GM19043 (cell line): ENCODE measurements at regions not wholly inside any gene's neighbourhood (a gene's known extent, or its start where the extent isn't known, plus 50 kb on each side); places are given as distances from the start of the nearest gene placed in this dataset.

Experiments used
- ATAC-seq: cut with Tn5 transposase; IDR thresholded peaks from one replicate; pipeline ENCODE4 v1.9.1; 2021; ENCODE audit warnings: low read depth; ENCODE audit not compliant: unreplicated experiment

GRCh38 chr18:61950371-61950770 lies 57.6 kb upstream of the RNF152 start:
- ATAC-seq: no peak

- ATAC-seq: no peak
Measured at GRCh38 chr18:61949946-61950345, 57.1 kb upstream of the RNF152 start.

- no peak for ATAC-seq
Measured at GRCh38 chr18:61948846-61949438, 56.1 kb upstream of the RNF152 start.

- no peak for ATAC-seq
Measured at GRCh38 chr18:61948281-61948741, 55.5 kb upstream of the RNF152 start.

- no peak for ATAC-seq
Measured at GRCh38 chr18:61946449-61946848, 53.6 kb upstream of the RNF152 start.

GRCh38 chr18:61943175-61943964 lies 50.6 kb upstream of the RNF152 start:
- ATAC-seq: no peak
